ENCODE measurements at regions not wholly inside any gene's neighbourhood (a gene's known extent, or its start where the extent isn't known, plus 50 kb on each side); places are given as distances from the start of the nearest gene placed in this dataset.

- TF ChIP-seq YY1 (IDR thresholded peaks at IDR 0.05; ENCODE audit: low read depth) (no peak), CTCF (IDR thresholded peaks at IDR 0.05) (no peak), USF1 (IDR thresholded peaks at IDR 0.05; ENCODE audit: borderline replicate concordance, low read depth) (no peak), RXRA (IDR thresholded peaks at IDR 0.05; ENCODE audit: borderline replicate concordance, low read depth) (no peak), EP300 (IDR thresholded peaks at IDR 0.05; ENCODE audit: borderline replicate concordance in 1 of 2, low read depth in 1 of 2, low read length in 1 of 2) (no peak), JUND (IDR thresholded peaks at IDR 0.05) (no peak), TEAD4 (IDR thresholded peaks at IDR 0.05; ENCODE audit: borderline replicate concordance, insufficient read depth) (no peak), SIN3A (IDR thresholded peaks at IDR 0.05; ENCODE audit: borderline replicate concordance, low read depth, low read length) (no peak), MXI1 (IDR thresholded peaks at IDR 0.05; ENCODE audit: low read depth, low read length) (no peak), POLR2AphosphoS5 (IDR thresholded peaks at IDR 0.05; ENCODE audit: low read depth, low read length) (no peak), CHD2 (IDR thresholded peaks at IDR 0.05; ENCODE audit: low read length, partially characterized antibody) (no peak)
Observed at GRCh38 chr12:5172886-5173285, 129.2 kb downstream of the KCNA5 start.
